Cerebellar nuclear complex (tissue), 1 donor: ENCODE measurements at regions not wholly inside any gene's neighbourhood (a gene's known extent, or its start where the extent isn't known, plus 50 kb on each side); places are given as distances from the start of the nearest gene placed in this dataset.

Source experiments
- DNase-seq, 2 experiments: peaks; one replicate each; lab custom pipeline; 2025; lab: John Stamatoyannopoulos, UW

- DNase-seq = no peak
Measured at GRCh38 chr2:221211653-221212052, 360.5 kb downstream of the EPHA4 start.

- DNase-seq = no peak
Measured at GRCh38 chr2:221212105-221212504, 360.0 kb downstream of the EPHA4 start.

DNA sequence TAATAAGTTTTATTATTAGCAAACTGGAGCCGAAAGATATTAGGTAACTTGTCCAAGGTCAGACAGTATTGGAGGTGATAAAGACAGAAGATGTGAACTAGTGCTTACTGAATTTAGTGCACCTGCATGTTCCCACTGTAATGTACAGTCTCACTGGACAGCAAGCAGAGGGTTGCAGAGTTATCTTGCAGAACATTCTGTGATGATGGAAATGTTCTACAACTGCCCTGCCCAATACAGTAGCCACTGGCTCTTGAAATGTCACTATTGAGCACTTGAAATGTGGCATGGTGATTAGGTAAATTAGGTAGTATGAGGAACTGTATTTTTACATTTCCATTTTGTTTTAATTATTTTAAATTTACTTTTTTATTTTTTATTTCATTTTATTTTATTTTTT, 356.6 kb downstream of the EPHA4 start:
- DNase-seq = no peak

GRCh38 chr2:221216636-221217035, 355.5 kb downstream of the EPHA4 start:
- DNase-seq = no peak

- no peak for DNase-seq
Measured at GRCh38 chr2:221225752-221226151, 346.4 kb downstream of the EPHA4 start.

GRCh38 chr2:221228214-221228769, 343.8 kb downstream of the EPHA4 start:
- DNase-seq = no peak

DNA sequence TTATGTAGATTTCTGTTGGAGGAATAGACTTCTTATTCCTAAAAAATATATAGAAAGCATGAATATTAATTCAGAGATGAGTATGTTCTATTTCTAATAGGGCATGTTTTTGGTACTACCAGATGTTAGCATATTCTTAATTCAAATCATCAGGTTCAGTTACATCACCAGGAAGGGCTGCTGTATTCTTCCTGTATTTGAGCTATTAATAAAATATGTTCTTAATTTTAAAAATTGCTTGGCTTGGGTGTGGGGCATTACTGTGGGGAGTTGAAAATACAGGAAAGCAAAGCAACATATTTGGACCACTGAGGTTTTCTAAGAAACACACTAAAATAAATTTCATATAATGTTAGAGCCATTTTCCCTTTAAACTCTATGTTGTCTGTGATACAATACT, 343.0 kb downstream of the EPHA4 start:
- no peak for DNase-seq

DNA sequence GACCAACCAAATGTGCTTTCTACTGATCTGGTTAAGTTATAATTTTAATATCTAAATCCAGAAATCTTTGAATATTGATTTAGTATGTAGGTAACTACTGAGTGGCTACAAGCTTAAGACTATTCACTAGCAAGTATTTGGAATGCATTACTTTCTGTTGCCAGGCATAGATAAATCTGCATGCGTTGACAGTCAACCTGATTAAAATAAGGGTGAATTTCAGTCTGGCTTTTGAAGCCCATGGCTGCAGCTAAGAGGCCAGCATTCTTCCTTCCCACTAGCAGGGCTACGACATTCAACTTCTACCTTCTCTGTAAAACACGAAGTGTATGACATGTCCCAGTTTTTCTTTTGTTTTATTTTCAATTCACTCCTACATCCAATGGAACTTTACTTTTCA, 340.6 kb downstream of the EPHA4 start:
- no peak for DNase-seq

GRCh38 chr2:221235941-221236340, 336.2 kb downstream of the EPHA4 start:
- DNase-seq = no peak

GRCh38 chr2:221241072-221241471, 331.0 kb downstream of the EPHA4 start:
- DNase-seq = no peak

GRCh38 chr2:221243771-221244170, 328.3 kb downstream of the EPHA4 start:
- DNase-seq = no peak

- DNase-seq = no peak
Measured at GRCh38 chr2:221245045-221245444, 327.1 kb downstream of the EPHA4 start.

DNA sequence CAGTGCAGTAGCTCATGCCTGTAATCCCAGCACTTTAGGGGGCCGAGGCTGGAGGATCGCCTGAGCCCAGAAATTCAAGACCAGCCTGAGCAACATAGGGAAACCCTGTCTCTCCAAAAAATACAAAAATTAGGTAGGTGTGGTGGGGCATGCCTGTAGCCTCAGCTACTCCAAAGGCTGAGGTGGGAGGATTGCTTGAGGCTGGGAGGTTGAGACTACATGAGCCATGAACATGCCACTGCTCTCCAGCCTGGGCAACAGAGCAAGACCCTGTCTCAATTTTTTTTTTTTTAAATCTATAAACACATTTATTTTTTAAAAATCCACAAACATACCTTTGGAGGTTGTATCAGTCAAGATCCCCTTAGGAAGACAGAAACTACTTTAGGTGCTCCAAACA, 326.3 kb downstream of the EPHA4 start:
- DNase-seq = no peak

DNA sequence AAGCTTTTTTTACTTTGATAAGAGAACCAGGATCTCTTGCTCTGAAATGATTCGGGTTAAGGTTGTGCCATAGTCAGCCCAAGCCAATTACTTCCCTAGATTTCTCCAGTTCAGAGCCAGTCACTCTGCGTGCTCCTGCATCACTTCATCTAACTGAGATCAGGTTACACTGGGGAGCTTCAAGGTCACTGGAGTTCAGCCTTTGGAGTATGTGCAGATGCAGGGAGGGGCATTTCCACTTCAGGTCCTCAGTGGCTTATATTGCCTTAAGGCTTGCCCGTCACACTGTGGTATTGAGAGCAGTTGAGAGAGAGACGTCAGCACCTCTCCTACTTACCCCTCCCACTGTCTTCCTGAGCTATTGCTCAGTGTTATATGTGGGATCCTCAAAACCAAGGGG, 317.8 kb downstream of the EPHA4 start:
- no peak for DNase-seq

DNA sequence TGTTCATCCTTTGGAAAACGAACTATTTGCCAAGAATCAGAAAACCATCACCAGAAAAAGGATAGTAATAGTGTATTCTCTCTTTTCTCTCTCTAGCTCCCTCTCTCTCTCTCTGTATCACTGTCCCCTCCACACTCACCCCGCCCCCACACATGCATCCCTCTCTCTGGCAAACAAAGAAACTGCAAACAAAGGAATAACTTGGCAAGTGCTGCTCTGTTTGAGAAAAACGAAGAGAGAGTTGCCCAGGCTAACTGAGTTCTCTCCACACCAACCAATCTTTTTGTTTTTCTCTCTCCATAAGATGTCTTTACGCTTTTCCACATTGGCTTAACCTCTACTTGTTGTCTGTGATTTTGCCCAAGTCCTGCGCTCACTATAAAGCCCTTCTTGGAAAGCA, 316.2 kb downstream of the EPHA4 start:
- DNase-seq = no peak

GRCh38 chr2:221258464-221258863, 313.6 kb downstream of the EPHA4 start:
- no peak for DNase-seq

- DNase-seq = no peak
Measured at GRCh38 chr2:221262651-221263050, 309.5 kb downstream of the EPHA4 start.

DNA sequence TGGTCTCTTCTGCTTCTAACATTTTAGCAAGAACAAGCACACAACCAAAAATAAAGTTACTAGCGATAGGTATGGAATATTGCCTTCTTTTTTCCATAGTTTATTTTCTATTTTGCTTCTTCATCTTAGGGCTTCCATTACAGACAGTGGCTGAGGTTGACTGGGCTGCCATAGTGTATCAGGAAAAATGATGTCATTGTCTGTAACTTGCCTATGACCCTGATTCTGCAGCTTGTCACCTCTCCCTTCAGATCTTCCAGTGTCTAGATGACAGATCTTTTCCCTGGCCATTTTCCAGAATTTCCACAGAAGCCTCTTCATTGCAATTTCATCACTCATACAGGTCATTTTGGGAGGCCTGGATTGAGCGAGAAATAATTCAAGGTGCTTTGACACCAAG, 308.5 kb downstream of the EPHA4 start:
- DNase-seq = no peak

- DNase-seq = no peak
Measured at GRCh38 chr2:221264318-221264717, 307.8 kb downstream of the EPHA4 start.

- no peak for DNase-seq
Measured at GRCh38 chr2:221267773-221268425, 304.2 kb downstream of the EPHA4 start.

DNA sequence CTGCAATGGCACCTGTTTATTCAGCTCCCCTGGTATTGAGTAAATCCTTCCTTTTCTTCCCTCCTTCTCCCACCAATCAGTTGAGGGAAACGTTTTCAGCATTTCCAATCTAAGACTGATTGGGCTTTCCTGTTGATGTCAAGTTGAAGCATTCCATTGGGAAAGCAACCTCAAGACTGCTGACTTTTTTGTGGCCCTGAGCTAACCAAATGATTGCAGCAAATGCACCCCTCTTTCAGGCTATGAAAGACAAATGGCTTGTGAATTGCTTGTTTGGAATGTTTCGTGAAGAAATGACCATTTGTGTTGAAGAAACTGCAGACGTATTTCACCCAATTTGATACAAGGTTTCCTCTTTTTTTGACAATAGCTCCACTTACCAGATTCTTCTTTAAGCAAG, 303.5 kb downstream of the EPHA4 start:
- DNase-seq = no peak

GRCh38 chr2:221270806-221271205, 301.3 kb downstream of the EPHA4 start:
- DNase-seq = no peak

DNA sequence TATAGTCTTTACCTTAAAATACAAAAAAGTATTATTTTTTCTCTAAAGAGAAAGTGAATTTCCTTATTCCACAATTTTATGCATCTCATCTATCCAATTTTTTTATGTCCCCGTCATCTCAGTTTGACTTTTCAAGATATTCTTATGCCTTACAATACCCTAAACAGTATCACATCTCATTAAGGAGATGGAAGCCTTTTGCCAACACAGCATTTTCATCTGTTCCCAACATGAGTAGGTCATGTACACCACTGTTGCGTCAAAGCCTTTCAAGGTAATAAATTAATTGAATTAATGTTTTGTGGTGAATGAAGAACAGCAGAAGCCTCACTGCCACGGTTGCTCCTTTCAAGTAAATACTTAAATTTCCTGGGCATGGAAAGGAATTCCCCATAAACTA, 299.4 kb downstream of the EPHA4 start:
- no peak for DNase-seq

- no peak for DNase-seq
Measured at GRCh38 chr2:221276033-221276432, 296.1 kb downstream of the EPHA4 start.
